ENCODE measurements at regions not wholly inside any gene's neighbourhood (a gene's known extent, or its start where the extent isn't known, plus 50 kb on each side); places are given as distances from the start of the nearest gene placed in this dataset.
"Not testable (repeated sequence)": the region's sequence is repeated elsewhere in the genome, so short reads cannot be mapped to it uniquely, and the experiment has no call there.

DNA sequence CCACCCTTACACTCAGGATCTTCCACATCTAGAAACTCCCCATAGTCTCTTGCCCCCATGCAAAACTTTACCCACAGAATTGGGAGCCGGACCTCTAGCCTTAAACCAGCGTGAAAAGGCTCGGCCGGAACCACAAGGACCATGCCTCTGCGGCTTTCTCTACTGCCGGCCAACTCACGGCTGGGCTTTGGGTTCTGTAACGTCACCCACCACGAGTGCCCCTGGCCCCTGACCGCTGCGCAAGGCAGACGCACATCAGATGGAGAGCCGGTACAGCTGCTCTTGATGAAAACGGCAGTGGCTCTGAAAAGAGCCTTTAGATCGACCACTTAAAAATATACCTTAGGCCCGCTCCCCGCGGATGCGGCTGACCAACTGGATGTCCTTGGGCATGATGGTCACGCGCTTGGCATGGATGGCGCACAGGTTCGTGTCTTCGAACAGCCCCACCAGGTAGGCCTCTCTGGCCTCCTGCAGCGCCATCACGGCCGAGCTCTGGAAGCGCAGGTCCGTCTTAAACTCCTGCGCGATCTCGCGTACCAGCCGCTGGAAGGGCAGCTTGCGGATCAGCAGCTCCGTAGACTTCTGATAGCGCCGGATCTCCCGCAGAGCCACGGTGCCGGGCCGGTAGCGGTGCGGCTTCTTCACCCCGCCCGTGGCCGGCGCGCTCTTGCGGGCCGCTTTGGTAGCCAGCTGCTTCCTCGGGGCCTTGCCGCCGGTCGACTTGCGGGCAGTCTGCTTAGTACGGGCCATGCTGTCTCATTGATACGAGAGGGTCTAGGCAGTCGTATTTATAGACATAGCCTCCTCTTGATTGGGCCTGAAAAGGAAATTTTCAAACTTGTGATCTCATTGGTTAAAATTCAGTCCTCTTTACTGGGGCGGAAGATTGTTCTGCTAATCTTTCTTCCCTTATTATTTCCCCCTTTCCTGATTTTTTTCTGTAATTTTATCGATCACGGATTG lies 66.3 kb downstream of the FAM72C start:
- DNase-seq (ENCODE audit: extremely low spot score); POLR2A ChIA-PET; CTCF ChIA-PET: not testable (repeated sequence)

DNA sequence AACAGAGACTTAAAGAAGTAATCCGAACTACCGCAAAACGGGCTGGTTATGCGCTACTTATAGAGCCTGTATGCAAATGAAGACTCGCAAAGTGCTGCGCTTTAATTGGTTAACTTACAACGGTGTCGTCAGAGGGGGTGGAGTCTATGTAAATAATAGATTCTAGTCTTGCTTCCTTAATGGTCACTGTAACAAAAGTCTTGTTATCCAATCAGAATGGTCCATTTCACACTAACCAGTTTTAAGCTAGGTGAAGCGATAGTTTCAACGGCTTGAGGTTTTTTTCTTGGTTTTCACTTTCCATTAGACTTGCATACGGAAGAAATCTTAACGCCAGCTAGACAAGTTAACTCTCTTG lies 67.2 kb downstream of the FAM72C start:
- CTCF ChIA-PET; DNase-seq (ENCODE audit: extremely low spot score); POLR2A ChIA-PET: not testable (repeated sequence)

DNA sequence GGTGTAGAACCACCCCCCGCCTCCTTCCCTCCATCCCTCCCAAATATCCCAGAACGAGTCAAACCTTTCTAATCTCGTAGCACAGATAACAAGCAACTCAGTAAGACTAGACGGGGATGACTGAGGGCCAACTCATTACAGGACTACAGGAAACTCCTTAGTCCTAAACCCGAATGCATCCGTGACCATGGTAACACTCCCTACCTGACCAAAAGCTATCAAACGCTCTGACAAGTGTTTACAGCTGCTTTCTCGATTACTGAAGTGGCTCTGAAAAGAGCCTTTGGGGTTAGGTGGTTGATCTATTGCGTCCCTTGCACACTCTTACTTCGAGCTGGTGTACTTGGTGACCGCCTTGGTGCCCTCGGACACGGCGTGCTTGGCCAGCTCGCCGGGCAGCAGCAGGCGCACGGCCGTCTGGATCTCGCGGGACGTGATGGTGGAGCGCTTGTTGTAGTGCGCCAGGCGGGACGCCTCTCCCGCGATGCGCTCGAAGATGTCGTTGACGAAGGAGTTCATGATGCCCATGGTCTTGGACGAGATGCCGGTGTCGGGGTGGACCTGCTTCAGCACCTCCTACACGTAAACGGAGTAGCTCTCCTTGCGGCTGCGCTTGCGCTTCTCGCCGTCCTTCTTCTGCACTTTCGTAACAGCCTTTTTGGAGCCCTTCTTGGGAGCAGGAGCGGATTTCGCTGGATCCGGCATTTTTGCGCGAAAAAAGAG lies 67.7 kb downstream of the FAM72C start:
- CTCF ChIA-PET; POLR2A ChIA-PET; DNase-seq (ENCODE audit: extremely low spot score): not testable (repeated sequence)

DNA sequence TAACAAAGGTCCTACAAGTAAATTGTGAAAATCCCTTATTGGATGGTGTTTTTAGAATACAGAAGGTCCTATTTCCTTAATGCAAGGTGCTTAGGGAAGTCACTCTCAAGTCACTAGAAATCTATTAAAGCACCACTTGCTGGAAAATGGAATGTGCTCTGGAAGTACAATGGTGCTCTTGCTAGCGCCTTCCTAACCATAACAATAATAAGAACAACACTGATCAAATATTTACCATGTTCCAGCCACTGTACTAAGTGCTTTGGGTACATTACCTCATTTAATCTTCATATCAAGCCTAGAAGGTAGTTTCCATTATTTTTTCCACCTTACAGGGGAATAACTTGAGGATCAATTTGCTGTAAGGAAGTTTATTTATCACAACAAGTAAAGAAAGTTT lies 75.4 kb downstream of the FAM72C start:
- POLR2A ChIA-PET, result not testable (repeated sequence)

DNA sequence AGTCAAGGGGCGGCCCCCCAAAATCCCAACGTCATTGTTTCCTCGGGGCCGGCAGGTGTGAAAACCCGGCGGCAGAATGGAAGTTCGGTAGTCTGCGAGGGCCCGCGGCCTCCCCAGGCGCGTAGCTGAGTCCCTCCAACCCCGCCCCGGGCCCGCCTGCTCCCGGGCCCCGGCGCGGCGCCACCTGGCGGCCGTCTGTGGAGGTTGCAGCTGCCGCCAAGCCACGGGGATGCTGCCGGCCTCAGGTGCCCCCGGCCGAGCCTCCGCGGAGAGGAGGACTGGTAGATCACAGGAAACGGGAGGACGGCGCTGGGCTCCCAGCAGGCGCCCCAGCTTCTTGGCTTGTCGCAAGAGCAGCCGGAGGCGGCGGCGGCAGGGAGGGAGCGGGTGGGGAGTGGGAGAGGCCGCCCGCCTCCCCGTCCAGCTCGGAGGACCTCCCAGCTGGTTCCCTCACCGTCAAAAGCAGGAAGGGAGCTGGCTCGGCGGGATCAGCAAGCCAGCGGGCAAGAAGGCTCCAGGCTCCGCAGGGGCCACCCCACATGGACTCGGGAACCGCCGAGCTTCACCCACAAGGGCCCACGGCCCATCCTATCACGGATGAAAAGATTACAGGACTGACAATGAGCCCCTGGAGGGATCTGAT lies 86.7 kb downstream of the FAM72C start:
- DNase-seq (ENCODE audit: extremely low spot score); CTCF ChIA-PET; POLR2A ChIA-PET: not testable (repeated sequence)

More for the DNA sequence above, 75.4 kb downstream of the FAM72C start:
- CTCF ChIA-PET; DNase-seq (ENCODE audit: extremely low spot score): not testable (repeated sequence)

DNA sequence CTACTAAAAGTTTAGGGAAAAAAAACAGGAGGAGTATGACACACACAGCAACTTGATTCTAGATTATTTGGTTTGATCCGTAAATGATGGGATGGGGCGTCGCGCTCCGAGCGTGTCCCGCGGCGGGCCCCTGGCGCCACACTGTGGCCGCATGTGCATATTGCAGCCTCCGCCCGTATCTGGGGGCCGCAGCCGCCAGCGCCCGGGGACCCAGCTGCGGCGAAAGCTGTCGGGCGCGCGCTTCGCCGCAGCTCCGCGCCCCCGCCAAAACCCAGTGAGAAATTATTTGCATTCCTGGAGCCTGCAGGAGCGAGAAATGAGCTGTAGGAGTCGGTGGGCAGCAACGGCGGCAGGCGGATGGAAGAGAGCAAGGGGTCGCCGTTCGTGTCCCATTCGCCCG lies 87.3 kb downstream of the FAM72C start:
- CTCF ChIA-PET; POLR2A ChIA-PET; DNase-seq (ENCODE audit: extremely low spot score): not testable (repeated sequence)

DNA sequence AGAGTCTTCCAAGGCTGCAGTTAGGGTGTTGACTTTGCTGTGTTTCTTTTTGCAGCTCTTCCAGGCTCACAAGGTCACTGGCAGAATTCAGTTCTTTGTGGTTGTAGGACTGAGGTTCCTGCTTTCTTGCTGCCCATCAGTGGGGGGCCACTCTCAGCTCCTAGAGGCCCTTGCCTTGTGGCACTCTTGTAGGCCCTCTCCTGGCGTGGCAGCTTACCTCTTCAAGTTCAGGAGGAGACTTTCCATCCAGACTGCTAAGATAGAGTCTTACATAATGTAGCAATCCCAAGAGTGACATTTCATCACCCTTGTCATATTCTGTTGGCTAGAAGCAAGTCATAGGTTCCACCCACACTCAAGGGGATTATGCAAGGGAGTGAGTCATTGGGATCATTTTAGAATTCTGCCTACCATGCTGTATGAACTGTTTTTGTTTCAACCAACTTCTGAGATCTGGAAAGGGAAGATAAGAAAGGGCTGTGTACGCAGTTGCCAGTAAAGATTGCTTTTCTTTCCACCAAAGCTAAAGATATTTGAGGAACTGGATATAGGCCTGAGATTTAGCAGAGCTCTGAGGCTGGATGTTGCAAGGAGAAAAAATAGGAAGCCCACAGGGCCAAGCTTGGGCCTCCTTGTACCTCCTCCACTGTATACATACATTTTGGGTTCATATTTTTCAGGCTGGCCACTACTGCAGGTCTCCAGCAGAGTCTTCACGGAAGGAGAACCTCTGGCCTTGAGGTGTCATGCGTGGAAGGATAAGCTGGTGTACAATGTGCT lies 91.8 kb downstream of the FAM72C start:
- DNase-seq (ENCODE audit: extremely low spot score); CTCF ChIA-PET; POLR2A ChIA-PET: not testable (repeated sequence)

DNA sequence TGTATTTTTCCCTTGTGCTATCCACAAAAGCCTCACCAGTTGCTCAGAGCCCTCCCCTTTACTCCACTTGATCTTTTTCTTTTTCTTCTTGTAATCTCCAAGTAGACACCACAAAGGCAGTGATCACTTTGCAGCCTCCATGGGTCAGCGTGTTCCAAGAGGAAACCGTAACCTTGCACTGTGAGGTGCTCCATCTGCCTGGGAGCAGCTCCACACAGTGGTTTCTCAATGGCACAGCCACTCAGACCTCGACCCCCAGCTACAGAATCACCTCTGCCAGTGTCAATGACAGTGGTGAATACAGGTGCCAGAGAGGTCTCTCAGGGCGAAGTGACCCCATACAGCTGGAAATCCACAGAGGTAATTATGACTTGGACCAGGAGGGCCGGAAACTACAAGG lies 95.8 kb downstream of the FAM72C start:
- POLR2A ChIA-PET; DNase-seq (ENCODE audit: extremely low spot score); CTCF ChIA-PET: not testable (repeated sequence)

DNA sequence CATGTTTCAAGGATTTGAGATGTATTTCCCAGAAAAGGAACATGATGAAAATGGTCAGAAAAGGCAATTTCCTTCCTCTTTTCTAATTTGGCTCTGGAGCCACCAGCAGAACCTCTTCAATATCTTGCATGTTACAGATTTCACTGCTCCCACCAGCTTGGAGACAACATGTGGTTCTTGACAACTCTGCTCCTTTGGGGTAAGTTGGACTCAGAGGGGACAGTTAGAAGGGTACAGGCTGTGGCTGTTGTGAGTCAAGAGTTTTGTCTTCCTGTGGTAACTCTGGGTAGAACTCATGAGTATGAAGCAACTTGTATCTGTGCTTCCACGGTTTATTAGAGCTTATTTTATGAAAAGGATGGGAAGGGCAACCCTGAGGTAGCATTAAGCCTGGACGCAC lies 97.2 kb downstream of the FAM72C start:
- POLR2A ChIA-PET; DNase-seq (ENCODE audit: extremely low spot score); CTCF ChIA-PET: not testable (repeated sequence)

DNA sequence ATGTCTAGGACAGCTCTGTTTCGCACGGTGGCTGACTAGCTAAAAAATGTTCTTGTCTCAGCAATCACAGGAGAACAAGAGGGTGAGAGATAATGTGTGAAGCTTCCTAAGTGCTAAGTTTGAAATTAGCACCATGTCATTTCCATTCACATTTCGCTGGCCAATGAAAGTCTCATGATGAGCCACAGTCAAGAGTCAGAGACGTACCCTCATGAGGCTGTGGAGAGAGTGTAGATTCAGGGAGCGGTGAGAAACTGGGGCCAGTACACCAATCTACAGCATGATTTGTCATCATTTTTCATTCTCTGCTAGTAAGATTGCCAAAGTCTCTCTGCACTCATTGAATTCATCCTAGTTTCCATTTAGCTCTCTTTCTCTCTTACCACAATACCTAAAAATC lies 98.1 kb downstream of the FAM72C start:
- POLR2A ChIA-PET, CTCF ChIA-PET: not testable (repeated sequence)

DNA sequence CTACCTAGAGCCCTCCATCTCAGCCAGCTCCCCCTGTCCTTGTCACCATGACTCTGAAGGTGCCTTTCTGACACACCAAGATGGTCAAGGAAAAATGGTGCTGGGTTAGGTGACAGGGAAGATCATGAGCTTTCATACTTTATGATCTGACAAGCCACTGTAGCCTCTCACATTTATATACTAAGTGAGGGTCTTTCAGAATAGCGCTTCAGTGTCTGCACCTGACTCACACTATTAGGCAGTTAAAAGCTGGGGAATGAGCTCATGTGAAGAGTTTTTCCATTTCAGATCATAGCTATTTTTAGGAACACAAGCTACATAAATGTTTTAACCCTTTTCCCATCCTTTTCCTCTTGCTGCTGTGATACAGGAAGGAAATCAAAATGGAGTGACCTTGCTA lies 101.4 kb downstream of the FAM72C start:
- CTCF ChIA-PET; POLR2A ChIA-PET; DNase-seq (ENCODE audit: extremely low spot score): not testable (repeated sequence)

More for the DNA sequence above, 98.1 kb downstream of the FAM72C start:
- DNase-seq (ENCODE audit: extremely low spot score), result not testable (repeated sequence)

DNA sequence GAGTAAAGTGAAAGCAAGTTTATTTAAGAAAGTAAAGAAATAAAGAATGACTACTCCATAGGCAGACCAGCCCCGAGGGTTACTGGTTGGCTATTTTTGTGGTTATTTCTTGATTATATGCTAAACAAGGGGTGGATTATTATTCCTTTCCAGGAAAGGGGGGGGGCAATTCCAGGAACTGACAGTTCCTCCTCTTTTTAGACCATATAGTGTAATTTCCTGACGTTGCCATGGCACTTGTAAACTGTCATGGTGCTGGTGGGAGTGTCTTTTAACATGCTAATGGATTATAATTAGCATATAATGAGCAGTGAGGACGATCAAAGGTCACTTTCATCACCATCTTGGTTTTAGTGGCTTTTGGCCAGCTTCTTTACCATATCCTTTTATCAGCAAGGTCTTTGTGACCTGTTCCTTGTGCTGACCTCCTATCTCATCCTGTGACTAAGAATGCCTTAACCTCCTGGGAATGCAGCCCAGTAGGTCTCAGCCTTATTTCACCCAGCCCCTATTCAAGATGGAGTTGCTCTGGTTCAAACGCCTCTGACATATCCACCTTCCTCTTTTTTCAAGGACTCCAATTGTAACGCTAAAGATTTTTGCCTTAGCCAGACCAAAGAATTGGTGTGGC lies 104.1 kb downstream of the FAM72C start:
- CTCF ChIA-PET, result not testable (repeated sequence)

DNA sequence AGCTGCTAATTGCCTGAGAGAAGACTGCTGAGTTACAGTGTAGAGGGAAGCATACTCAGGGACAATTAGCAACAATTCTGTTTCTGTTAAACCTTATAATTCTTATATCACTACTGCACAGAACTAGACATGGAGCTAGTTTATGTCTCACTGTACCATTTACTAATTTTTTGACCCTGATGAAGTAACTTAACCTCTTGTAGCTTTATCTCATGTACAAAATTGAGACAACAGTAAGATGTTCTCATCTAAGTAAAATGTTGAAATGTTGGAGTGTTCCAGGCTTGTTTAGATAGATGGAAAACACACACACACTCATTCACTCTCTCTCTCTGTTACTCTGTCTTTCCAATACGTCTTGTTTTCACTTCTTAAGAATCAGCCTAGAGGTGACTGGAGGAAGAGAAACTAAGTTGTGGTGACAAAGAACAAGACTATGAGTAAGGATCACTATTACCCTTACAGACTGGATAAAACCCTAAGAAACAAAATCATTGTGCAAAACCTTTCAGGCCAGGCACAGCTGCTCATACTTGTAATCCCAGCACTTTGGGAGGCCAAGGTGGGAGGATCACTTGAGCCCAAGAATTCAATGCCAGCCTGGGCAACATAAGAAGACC lies 107.8 kb downstream of the FAM72C start:
- POLR2A ChIA-PET; DNase-seq (ENCODE audit: extremely low spot score); CTCF ChIA-PET: not testable (repeated sequence)

More for the DNA sequence above, 104.1 kb downstream of the FAM72C start:
- POLR2A ChIA-PET; DNase-seq (ENCODE audit: extremely low spot score): not testable (repeated sequence)

DNA sequence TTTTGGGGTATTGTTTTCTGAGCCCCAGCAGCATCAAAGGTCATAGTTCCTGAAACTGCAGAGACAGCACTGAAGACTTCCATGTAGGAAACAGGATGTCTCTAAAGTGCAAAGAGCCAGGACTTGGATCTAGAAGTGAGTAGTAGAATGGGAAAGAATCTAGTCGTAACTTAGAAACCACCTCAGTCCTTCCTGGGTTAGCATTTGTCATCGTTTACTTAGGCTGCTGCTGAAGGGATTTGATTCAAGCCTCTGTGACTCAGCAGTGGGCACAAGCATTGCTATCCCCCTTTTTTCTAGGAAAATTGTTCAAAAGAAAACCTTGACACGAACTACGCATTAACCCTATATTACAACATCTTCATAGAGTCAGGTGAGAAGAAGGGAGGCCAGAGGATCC lies 109.1 kb downstream of the FAM72C start:
- DNase-seq (ENCODE audit: extremely low spot score); POLR2A ChIA-PET; CTCF ChIA-PET: not testable (repeated sequence)

DNA sequence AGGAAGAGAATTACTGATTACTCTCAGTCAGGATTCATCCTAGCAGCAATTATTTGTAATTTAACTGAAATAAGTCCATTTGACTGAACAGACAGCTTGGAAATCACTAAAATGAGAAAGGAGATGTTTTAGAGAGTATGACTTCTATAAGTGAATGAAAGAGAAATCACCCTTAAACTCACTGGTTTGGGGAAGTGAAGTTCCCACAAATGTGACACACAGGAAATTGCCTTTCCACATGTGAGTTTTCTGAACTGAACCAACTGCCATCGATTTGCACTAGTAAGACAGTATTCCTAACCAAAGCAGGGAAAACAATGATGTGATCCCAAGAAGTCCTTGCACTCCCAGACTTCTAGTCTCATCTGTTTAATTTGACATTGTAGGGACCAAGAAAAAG lies 110.5 kb downstream of the FAM72C start:
- POLR2A ChIA-PET; DNase-seq (ENCODE audit: extremely low spot score); CTCF ChIA-PET: not testable (repeated sequence)

DNA sequence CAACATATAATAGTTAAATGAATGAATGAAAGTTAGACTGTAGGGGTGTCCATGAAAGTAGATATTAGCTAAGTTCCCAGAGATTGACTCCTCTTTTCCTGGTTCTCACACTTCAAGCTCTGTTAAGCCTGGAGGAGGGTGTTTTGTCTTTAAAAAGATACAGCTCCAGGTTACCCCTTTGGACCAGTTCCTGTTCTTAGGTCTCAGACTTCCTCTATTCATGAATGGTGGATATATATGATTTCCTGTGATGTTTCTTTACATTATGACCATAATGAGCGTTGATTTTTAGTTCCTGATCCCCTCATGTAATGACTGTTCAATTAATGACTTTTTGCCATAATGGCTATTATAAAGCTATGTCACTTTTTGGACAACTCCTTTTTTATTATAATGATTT lies 115.9 kb downstream of the FAM72C start:
- POLR2A ChIA-PET; CTCF ChIA-PET; DNase-seq (ENCODE audit: extremely low spot score): not testable (repeated sequence)

DNA sequence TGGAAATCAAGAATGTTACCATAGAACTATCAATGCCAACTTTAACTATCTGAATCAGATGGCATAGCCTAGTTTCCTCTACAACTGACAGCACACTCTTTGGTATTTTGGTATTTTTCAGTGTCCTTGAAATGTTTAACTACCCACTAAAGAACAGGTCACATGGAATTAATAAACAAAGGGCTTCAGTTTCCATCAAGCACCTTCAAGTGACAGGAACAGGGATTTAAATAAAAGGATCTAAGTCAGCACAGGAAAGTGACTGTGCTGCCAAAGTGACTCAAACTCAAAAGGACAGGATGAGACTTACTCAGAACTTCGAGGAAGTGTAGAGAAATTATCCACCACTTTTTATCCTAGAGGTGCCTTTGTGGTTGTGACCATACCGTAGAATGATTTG lies 117.7 kb downstream of the FAM72C start:
- POLR2A ChIA-PET; CTCF ChIA-PET; DNase-seq (ENCODE audit: extremely low spot score): not testable (repeated sequence)

DNA sequence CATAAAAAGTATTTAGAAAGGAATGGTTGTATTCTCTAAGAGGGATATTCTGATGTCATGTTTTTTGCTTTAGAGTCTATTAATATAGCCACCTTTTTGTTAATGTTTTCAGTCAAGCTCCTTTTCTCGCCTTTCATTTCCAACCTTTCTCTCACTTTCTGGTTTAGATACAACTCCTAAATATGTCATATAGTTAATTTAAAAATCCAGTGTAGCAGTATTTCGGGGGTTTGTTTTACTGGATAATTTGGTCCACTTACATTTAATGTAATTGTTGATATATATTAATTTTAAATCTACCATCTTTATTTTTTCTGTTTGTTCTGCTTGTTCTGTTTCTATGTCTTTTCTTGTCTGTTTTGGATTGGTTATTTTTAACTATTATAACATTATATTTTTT lies 121.1 kb downstream of the FAM72C start:
- DNase-seq (ENCODE audit: extremely low spot score); POLR2A ChIA-PET; CTCF ChIA-PET: not testable (repeated sequence)
